Stomach (tissue), 4 donors: ENCODE measurements at regions not wholly inside any gene's neighbourhood (a gene's known extent, or its start where the extent isn't known, plus 50 kb on each side); places are given as distances from the start of the nearest gene placed in this dataset.

Experiments used
- EP300 ChIP-seq: sonication (generic); formaldehyde crosslinking; IDR thresholded peaks from one replicate; pipeline ENCODE4 v1.6.1; 2017; ENCODE audit warnings: antibody characterized with exemption
- POLR2A ChIP-seq, 4 donors: fragments of 450-650 bp; IDR thresholded peaks; one replicate each; pipeline ENCODE4 v1.6.1; 2016; ENCODE audit warnings: antibody characterized with exemption in 4 of 4, control low read depth in 2 of 4, mild to moderate bottlenecking in 1 of 4, moderate library complexity in 1 of 4
- POLR2AphosphoS5 ChIP-seq, 3 donors: sonication (generic); formaldehyde crosslinking; IDR thresholded peaks; one replicate each; pipeline ENCODE4 v1.6.1; 2016; ENCODE audit warnings: antibody characterized with exemption in 3 of 3
- TF ChIP-seq, protein P1 (sequence below), 7 experiments: fragments of 450-650 bp in 4 of 7; fragments of 200-600 bp in 3 of 7; sonication (generic) in 3 of 7; IDR thresholded peaks; one replicate each; pipeline ENCODE4 v1.5.1; 2016 to 2019; ENCODE audit warnings: antibody characterized with exemption in 7 of 7, control low read depth in 2 of 7, mild to moderate bottlenecking in 1 of 7

DNA sequence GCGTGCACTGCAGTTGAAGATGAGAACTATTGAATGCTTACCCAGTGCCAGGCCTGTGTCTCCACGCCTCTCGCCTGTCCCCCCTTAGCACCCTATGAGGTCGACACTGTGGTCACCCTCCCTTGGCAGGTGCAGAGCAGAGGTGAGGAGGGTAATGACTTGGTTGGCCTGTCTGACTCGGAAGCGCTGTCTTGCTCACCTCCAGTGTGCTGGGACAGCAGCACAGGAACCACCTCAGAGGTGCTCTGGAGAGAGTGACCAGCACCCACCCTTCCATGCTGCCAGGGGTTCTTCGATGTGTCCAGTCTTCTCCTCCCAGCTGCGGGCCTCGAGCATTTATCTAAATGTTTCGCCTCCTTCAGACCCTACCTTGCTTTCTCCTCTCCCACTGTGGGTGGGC, 178.3 kb upstream of the IRX2 start:
- no peak for TF ChIP-seq EP300
- TF ChIP-seq, protein P1, sequence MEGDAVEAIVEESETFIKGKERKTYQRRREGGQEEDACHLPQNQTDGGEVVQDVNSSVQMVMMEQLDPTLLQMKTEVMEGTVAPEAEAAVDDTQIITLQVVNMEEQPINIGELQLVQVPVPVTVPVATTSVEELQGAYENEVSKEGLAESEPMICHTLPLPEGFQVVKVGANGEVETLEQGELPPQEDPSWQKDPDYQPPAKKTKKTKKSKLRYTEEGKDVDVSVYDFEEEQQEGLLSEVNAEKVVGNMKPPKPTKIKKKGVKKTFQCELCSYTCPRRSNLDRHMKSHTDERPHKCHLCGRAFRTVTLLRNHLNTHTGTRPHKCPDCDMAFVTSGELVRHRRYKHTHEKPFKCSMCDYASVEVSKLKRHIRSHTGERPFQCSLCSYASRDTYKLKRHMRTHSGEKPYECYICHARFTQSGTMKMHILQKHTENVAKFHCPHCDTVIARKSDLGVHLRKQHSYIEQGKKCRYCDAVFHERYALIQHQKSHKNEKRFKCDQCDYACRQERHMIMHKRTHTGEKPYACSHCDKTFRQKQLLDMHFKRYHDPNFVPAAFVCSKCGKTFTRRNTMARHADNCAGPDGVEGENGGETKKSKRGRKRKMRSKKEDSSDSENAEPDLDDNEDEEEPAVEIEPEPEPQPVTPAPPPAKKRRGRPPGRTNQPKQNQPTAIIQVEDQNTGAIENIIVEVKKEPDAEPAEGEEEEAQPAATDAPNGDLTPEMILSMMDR (IDR thresholded peaks at IDR 0.05): no peak
- no peak for TF ChIP-seq POLR2AphosphoS5 (IDR thresholded peaks at IDR 0.05)
- TF ChIP-seq POLR2A (IDR thresholded peaks at IDR 0.05): no peak
